ENCODE measurements at regions not wholly inside any gene's neighbourhood (a gene's known extent, or its start where the extent isn't known, plus 50 kb on each side); places are given as distances from the start of the nearest gene placed in this dataset.

GRCh38 chr2:173483137-173483536, 128.5 kb downstream of the CDCA7 start:
- TF ChIP-seq CTCF (IDR thresholded peaks at IDR 0.05) (no peak), POLR2AphosphoS5 (IDR thresholded peaks at IDR 0.05; ENCODE audit: insufficient read depth in 1 of 2, low read depth in 1 of 2) (no peak), POLR2A (IDR thresholded peaks at IDR 0.05) (no peak)

Data from vagina (tissue), 2 donors.